HG03520 (cell line): ENCODE measurements at regions not wholly inside any gene's neighbourhood (a gene's known extent, or its start where the extent isn't known, plus 50 kb on each side); places are given as distances from the start of the nearest gene placed in this dataset.

Source experiments
- ATAC-seq: cut with Tn5 transposase; IDR thresholded peaks from one replicate; pipeline ENCODE4 v1.9.1; 2021; ENCODE audit warnings: mild to moderate bottlenecking, moderate library complexity; ENCODE audit not compliant: unreplicated experiment

DNA sequence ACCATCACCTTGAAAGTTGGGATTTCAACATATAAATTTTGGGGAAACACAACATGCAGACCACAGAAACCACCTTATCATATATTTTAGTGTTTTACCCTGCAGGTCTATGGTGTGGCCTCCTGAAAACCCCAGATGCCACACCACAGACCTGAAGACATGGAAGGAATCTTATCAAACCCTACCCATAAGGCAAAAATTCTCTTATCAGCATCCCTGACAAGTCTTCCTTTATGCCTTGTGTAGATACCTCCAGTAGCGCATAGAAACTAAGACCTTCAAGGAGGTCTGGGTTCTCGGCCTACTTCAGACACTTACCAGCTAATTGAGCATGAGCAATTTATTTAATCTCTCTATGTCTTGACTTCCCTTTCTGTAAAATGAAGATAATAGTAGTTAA is 59.1 kb upstream of the SLC14A2 start:
- ATAC-seq = no peak

DNA sequence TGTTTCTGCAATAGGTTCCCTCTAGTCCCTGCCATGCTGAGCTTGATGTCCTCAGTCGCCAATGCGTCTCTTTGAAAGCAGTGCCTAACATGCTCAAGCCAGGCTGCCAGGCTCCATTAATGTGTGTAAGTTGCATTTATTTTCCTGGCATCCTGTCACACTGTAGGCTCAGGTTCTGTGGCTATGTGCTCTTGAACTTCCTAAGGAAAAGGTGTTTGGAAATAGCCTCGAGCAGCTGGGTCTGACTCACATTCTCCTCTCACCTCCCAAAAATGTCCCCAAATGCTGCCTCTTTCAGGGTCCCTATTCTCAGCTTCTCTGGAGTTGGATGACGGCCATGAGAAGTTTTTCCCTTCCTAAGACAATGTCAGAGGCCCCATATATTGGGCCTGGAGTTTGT is 58.0 kb upstream of the SLC14A2 start:
- ATAC-seq = no peak

- ATAC-seq = no peak
Observed at GRCh38 chr18:45557779-45558178, 57.5 kb upstream of the SLC14A2 start.

DNA sequence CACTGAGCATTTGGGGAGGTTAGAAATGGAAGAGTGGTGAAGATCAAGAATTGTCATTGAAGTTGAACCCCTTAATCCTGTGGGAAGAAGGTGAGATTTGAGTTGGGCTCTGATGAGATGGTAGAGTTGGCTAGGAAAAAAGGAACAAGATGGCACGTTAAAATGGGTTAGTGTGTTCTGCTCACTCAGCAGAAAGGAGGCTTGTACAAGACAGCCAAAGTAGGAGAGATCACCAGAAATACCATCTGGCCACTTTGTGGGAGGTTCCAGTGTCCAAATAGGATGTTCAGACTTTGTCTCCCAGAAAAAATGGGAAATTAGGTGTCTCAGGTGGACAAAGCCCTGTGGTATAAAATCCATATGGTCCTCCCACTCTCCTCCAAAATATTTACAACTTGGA is 56.0 kb upstream of the SLC14A2 start:
- ATAC-seq = no peak

DNA sequence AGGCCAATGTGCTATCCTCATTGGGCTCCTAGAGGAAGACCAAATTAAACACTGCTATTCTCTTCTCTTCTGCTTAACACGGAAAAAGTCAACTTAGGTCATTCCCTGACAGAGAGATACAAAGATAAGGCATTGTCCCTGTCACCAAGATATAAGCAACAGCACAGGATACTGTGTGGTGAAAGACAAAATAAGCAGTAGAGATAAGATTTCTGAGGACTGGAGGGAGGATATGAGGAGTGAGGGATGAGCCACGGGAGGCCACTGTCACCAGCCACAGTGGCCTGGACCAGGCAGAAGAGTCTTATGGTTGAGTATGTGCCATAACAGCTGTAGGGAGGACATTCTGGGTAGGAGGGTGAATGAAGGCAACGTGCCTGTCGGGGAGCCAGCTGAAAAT is 54.4 kb upstream of the SLC14A2 start:
- no peak for ATAC-seq

DNA sequence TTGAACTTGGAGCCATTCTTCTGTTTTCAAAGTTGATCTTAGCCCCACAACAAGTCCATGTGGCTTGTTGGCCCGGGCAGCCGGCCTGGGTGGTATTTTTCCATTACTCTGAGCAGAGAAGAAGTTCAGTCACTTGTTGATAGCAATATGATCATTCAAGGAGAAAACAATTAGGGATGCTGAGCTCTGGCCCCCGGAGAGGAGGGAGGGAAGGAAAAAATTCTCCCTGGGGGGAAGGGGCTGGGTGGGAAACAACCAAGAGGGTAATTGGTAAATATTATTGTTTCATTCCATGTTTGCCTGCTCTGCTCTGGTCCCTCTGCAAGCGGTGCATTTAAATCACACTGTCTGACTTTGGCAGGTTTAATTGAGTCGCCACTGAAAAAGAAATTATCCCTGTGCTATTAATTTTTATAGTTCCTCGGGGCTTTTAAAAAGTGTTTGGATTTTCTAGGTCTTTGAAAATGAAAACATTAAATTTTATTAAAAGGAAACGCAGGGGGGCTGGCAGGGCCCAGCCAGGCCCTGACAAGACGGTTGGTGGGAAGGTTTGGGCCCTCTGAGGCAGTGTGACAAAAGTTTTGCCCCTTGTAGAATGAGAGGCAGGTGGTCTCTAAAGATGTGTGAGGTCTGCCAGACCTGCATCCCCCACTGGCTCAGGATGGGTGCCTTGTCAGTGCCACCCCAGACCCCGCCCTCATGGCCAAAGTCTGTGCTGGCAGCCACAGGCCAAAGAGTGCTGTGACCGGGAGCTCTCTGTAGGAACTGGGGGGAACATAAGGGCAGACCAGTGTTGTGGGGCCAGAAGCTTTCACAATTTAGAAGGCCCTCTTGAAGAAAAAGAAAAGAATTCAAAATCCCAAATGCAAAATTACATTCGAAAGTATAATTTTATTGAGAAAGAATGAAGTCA is 52.5 kb upstream of the SLC14A2 start:
- no peak for ATAC-seq

DNA sequence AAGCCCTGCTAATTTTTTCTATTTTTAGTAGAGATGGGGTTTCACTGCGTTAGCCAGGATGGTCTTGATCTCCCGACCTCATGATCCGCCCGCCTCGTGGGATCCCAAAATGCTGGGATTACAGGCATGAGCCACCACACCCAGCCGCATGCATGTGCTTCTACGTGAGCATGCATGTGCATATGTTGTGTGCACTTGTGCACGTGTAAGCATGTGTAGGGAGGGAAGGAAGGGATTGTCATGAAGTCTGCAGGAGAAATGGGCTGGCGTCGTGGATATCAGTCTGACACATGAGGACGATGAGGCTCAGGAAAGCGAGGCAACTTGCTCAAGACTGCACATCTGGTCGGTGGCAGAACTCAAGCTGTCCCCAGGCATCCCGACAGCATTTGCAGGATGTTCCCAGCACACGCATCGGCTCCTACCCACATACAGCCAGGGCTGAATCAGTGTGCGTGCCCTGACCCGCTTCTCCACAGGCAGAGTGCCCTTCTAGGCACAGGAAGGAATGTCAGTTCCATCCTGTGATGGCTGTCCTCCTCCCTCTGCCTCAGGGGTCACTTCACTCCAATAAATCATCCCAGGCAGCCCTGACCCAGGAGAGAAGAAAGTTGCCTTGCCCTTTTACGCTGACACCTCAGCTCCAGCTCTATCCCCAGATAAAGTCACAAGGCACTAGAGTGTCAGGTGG is 49.9 kb upstream of the SLC14A2 start:
- no peak for ATAC-seq
